ENCODE measurements at regions not wholly inside any gene's neighbourhood (a gene's known extent, or its start where the extent isn't known, plus 50 kb on each side); places are given as distances from the start of the nearest gene placed in this dataset.

DNA sequence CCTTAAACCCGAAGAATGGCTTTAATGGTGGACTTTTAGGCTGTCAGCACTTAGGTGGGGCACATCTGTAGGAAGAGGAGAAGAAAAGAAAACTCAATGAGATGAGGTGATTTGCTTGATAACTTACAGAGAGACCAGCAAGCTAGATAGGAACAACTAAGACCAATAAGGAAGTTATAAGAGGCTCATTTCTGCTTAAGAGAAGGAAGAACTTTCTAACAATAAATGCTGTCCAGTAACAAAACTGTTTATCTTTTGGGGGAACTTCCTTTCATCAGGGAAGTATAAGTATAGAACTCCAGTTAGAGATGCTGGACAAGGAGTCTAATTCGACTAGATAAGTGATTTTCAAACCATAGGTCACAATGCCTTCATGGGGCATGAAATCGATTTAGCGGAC, 107.2 kb upstream of the SIRPA start:
- no peak for TF ChIP-seq POLR2AphosphoS5 (IDR thresholded peaks at IDR 0.05)
- TF ChIP-seq, protein P1, sequence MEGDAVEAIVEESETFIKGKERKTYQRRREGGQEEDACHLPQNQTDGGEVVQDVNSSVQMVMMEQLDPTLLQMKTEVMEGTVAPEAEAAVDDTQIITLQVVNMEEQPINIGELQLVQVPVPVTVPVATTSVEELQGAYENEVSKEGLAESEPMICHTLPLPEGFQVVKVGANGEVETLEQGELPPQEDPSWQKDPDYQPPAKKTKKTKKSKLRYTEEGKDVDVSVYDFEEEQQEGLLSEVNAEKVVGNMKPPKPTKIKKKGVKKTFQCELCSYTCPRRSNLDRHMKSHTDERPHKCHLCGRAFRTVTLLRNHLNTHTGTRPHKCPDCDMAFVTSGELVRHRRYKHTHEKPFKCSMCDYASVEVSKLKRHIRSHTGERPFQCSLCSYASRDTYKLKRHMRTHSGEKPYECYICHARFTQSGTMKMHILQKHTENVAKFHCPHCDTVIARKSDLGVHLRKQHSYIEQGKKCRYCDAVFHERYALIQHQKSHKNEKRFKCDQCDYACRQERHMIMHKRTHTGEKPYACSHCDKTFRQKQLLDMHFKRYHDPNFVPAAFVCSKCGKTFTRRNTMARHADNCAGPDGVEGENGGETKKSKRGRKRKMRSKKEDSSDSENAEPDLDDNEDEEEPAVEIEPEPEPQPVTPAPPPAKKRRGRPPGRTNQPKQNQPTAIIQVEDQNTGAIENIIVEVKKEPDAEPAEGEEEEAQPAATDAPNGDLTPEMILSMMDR (IDR thresholded peaks at IDR 0.05), result no peak
- DNase-seq (ENCODE audit: low spot score in 2 of 2), result no peak
- Histone ChIP-seq H3K4me3 (no peak overlapping the region), H3K27ac (no peak overlapping the region), H3K27me3 (no peaks in the 10 kb centered on the region), H3K9me3 (no peaks in the 10 kb centered on the region), H3K4me1 (no peaks in the 10 kb centered on the region), H3K36me3 (no peaks in the 10 kb centered on the region)
- intact Hi-C loops (cut with DNase I; ENCODE audit: low total_unique reads), result loop anchor here (5.0 kb wide), 1 partner anchor 229 kb away; no protein-coding TSS in a partner anchor

DNA sequence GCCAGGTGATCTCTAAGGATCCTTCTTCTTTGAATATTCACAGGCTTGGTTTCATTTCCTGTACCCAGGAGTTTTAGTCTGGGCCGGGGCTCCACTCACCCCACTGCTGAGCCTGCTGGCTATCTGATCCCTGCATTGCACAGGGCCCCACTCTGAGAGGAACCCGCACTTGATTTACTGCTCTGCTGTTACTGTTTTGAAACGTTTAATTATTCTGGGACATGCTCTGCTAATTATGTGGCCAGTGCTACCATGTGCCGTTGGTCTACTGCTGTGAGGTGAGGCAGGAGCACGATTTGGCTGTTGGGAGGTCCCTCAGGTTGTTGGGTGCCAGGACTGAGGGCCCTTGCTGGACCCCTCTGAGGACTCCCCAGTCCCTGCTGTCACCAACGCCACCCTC, 108.7 kb upstream of the SIRPA start:
- intact Hi-C loops (cut with DNase I; ENCODE audit: low total_unique reads), result loop anchor here (5.0 kb wide), 1 partner anchor 231 kb away; no protein-coding TSS in a partner anchor
- no peak for DNase-seq (ENCODE audit: low spot score in 2 of 2)
- Histone ChIP-seq H3K4me3 (no peak overlapping the region), H3K4me1 (no peaks in the 10 kb centered on the region), H3K27ac (no peak overlapping the region), H3K36me3 (no peaks in the 10 kb centered on the region), H3K27me3 (no peaks in the 10 kb centered on the region), H3K9me3 (no peaks in the 10 kb centered on the region)
- no peak for TF ChIP-seq POLR2AphosphoS5 (IDR thresholded peaks at IDR 0.05)
- TF ChIP-seq, protein P1 (IDR thresholded peaks at IDR 0.05), result no peak
- TF ChIP-seq POLR2A (IDR thresholded peaks at IDR 0.05), result no peak

DNA sequence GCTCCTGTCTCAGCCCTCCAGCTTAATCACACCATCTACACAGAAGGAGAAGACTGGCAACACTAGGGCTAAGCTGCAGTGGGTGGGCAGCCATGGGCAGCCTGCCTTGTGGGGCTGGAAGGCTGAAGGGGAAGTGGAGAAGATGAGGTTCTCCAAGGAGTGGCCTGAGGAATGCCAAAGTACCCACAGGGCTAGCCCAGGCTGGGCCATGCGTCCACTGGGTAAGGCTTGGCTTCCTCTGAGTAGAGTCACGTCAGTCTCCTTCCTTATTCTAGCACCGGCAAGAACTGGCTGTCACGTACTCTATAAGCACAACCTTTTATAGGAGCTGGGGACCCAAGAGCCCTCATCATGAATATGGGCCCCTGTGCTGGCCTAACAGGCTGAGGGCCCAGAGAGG, 110.6 kb upstream of the SIRPA start:
- TF ChIP-seq, protein P1 (IDR thresholded peaks at IDR 0.05), result no peak
- TF ChIP-seq POLR2A (IDR thresholded peaks at IDR 0.05) (no peak), POLR2AphosphoS5 (IDR thresholded peaks at IDR 0.05) (no peak)
- Histone ChIP-seq H3K27me3 (no peaks in the 10 kb centered on the region), H3K27ac (no peak overlapping the region), H3K36me3 (no peaks in the 10 kb centered on the region), H3K4me3 (no peak overlapping the region), H3K9me3 (no peaks in the 10 kb centered on the region), H3K4me1 (no peaks in the 10 kb centered on the region)
- intact Hi-C loops (cut with DNase I; ENCODE audit: low total_unique reads), result no loop called here
- DNase-seq (ENCODE audit: low spot score in 2 of 2), result no peak

DNA sequence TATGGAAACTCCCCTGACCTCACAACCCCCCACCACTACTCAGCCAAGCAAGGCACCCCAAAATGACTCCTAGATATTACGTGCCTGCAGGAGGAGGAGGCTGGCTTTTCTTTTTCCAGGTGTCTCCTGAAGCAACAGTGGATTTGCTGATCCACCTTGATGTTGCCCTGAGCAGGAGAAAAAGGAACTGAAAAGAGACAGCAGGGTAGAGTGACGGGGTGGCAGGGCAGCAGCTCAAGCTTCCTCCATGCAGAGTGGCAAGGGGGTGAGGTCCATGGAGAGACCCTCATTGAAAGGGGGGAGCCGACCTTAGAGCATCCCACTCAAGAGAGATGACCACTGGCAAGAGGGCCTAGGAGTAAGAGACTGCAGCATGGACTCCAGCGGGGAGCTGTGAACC, 112.0 kb upstream of the SIRPA start:
- Histone ChIP-seq H3K27ac (no peak overlapping the region), H3K9me3 (no peaks in the 10 kb centered on the region), H3K27me3 (no peaks in the 10 kb centered on the region), H3K36me3 (no peaks in the 10 kb centered on the region), H3K4me1 (no peaks in the 10 kb centered on the region), H3K4me3 (no peak overlapping the region)
- DNase-seq (ENCODE audit: low spot score in 2 of 2), result no peak
- intact Hi-C loops (cut with DNase I; ENCODE audit: low total_unique reads), result no loop called here
- TF ChIP-seq, protein P1 (IDR thresholded peaks at IDR 0.05), result no peak
- no peak for TF ChIP-seq POLR2A (IDR thresholded peaks at IDR 0.05)
- TF ChIP-seq POLR2AphosphoS5 (IDR thresholded peaks at IDR 0.05), result no peak

DNA sequence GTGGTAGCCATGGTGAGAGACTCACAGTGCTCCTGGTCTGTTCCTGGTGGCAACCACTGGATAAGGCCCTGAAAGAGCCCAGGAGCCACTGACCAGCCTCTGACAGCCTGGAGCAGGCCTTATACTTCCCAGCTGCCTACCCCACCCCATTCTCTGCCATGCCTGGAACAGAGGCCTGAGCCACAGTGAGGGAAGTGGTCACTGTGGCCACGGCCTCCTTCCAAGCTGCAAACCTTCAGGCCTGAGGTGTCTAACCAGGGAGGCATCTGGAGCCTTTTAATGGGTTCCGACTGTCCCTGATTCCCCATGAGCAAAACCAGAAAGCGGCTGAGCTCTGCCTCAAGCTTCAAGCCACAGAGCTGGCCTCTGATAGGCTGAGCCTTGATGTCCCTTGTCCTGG, 113.0 kb upstream of the SIRPA start:
- no peaks in the 10 kb centered on the region for H3K4me1 ChIP-seq
- H3K4me3 ChIP-seq, result no peak overlapping the region
- DNase-seq (ENCODE audit: low spot score in 2 of 2), result no peak
- intact Hi-C loops (cut with DNase I; ENCODE audit: low total_unique reads), result no loop called here
- no peaks in the 10 kb centered on the region for H3K36me3 ChIP-seq
- no peak overlapping the region for H3K27ac ChIP-seq
- TF ChIP-seq POLR2A (IDR thresholded peaks at IDR 0.05) (no peak), POLR2AphosphoS5 (IDR thresholded peaks at IDR 0.05) (no peak)
- TF ChIP-seq, protein P1 (IDR thresholded peaks at IDR 0.05), result no peak
- H3K9me3 ChIP-seq, result no peaks in the 10 kb centered on the region
- H3K27me3 ChIP-seq, result no peaks in the 10 kb centered on the region
